Right atrium auricular region (tissue), 2 donors: ENCODE measurements at regions not wholly inside any gene's neighbourhood (a gene's known extent, or its start where the extent isn't known, plus 50 kb on each side); places are given as distances from the start of the nearest gene placed in this dataset.

ENCODE experiments used
- DNase-seq: peaks from one replicate; pipeline ENCODE4 v3.0.0-alpha.2; 2019; ENCODE audit warnings: low spot score
- H3K27ac ChIP-seq, 2 donors: fragments of 200-600 bp; sonication (generic); 1 replicate in 1 of 2; 2 replicates in 1 of 2; pipeline ENCODE4 v1.5.1; 2016 to 2019
- H3K27me3 ChIP-seq, 2 donors: fragments of 200-600 bp; sonication (generic); one replicate each; pipeline versions ENCODE4 v1.5.1 to v1.6.0; 2017 to 2019
- H3K36me3 ChIP-seq: fragments of 200-600 bp; sonication (generic); one replicate; pipeline ENCODE4 v1.5.1; 2016
- H3K4me1 ChIP-seq, 2 donors: fragments of 200-600 bp; sonication (generic); one replicate each; pipeline versions ENCODE4 v1.5.1 to v1.6.0; 2017 to 2019
- H3K4me3 ChIP-seq, 2 donors: fragments of 200-600 bp; sonication (generic); 1 replicate in 1 of 2; 2 replicates in 1 of 2; pipeline ENCODE4 v1.5.1; 2017 to 2019; ENCODE audit warnings: mild to moderate bottlenecking in 1 of 2, moderate library complexity in 1 of 2
- H3K9me3 ChIP-seq, 2 donors: fragments of 200-600 bp; sonication (generic); one replicate each; pipeline ENCODE4 v1.5.1; 2019
- CTCF ChIP-seq, 2 donors: fragments of 200-600 bp; sonication (generic); IDR thresholded peaks; one replicate each; pipeline ENCODE4 v1.5.1; 2019; ENCODE audit warnings: antibody characterized with exemption in 2 of 2

GRCh38 chr1:108082738-108083562 is 117.2 kb downstream of the SLC25A24 start:
- H3K27ac ChIP-seq, result no peak overlapping the region
- H3K27me3 ChIP-seq, result no peaks in the 10 kb centered on the region
- H3K4me3 ChIP-seq, result no peak overlapping the region
- no peak for DNase-seq
- H3K36me3 ChIP-seq, result no peaks in the 10 kb centered on the region
- no peaks in the 10 kb centered on the region for H3K9me3 ChIP-seq
- no peaks in the 10 kb centered on the region for H3K4me1 ChIP-seq
- no peak for TF ChIP-seq CTCF (IDR thresholded peaks at IDR 0.05)

GRCh38 chr1:108082001-108082400 is 117.0 kb upstream of the VAV3 start:
- no peak for TF ChIP-seq CTCF (IDR thresholded peaks at IDR 0.05)
- Histone ChIP-seq H3K36me3 (no peaks in the 10 kb centered on the region), H3K27ac (no peak overlapping the region), H3K27me3 (no peaks in the 10 kb centered on the region), H3K4me1 (no peaks in the 10 kb centered on the region), H3K9me3 (no peaks in the 10 kb centered on the region), H3K4me3 (no peak overlapping the region)
- DNase-seq, result no peak

GRCh38 chr1:108080448-108080847 is 115.5 kb upstream of the VAV3 start:
- no peak for DNase-seq
- no peak overlapping the region for H3K27ac ChIP-seq
- no peak for TF ChIP-seq CTCF (IDR thresholded peaks at IDR 0.05)

GRCh38 chr1:108079440-108080025 is 114.6 kb upstream of the VAV3 start:
- H3K4me1 ChIP-seq, result no peaks in the 10 kb centered on the region
- no peak overlapping the region for H3K27ac ChIP-seq
- DNase-seq, result no peak
- H3K27me3 ChIP-seq, result no peaks in the 10 kb centered on the region
- H3K9me3 ChIP-seq, result no peaks in the 10 kb centered on the region
- no peaks in the 10 kb centered on the region for H3K36me3 ChIP-seq
- no peak for TF ChIP-seq CTCF (IDR thresholded peaks at IDR 0.05)
- H3K4me3 ChIP-seq, result no peak overlapping the region

More at GRCh38 chr1:108080448-108080847, 115.5 kb upstream of the VAV3 start:
- Histone ChIP-seq H3K36me3 (no peaks in the 10 kb centered on the region), H3K9me3 (no peaks in the 10 kb centered on the region), H3K27me3 (no peaks in the 10 kb centered on the region), H3K4me1 (no peaks in the 10 kb centered on the region), H3K4me3 (no peak overlapping the region)

- no peak for DNase-seq
- Histone ChIP-seq H3K4me3 (no peak overlapping the region), H3K36me3 (no peaks in the 10 kb centered on the region), H3K27me3 (no peaks in the 10 kb centered on the region), H3K4me1 (no peaks in the 10 kb centered on the region), H3K27ac (no peak overlapping the region), H3K9me3 (no peaks in the 10 kb centered on the region)
- no peak for TF ChIP-seq CTCF (IDR thresholded peaks at IDR 0.05)
These were observed 113.0 kb upstream of the VAV3 start for GRCh38 chr1:108077991-108078390.
